Ishikawa (cell line): ENCODE measurements at regions not wholly inside any gene's neighbourhood (a gene's known extent, or its start where the extent isn't known, plus 50 kb on each side); places are given as distances from the start of the nearest gene placed in this dataset.

Experiments
- CEBPB ChIP-seq: IDR thresholded peaks from 2 replicates; pipeline ENCODE4 v1.6.1; 2012
- CREB1 ChIP-seq: IDR thresholded peaks from 2 replicates; pipeline ENCODE4 v1.6.1; 2012; ENCODE audit warnings: low read depth
- FOXM1 ChIP-seq: IDR thresholded peaks from 2 replicates; pipeline ENCODE4 v1.6.1; 2012; ENCODE audit warnings: low read depth, borderline replicate concordance
- RAD21 ChIP-seq: IDR thresholded peaks from 2 replicates; pipeline ENCODE4 v1.6.1; 2012; ENCODE audit warnings: low read depth
- TEAD4 ChIP-seq: IDR thresholded peaks from 2 replicates; pipeline ENCODE4 v1.6.1; 2012
- TF ChIP-seq, protein P1 (sequence below): IDR thresholded peaks from 2 replicates; pipeline ENCODE4 v1.6.1; 2012; ENCODE audit warnings: low read depth, mild to moderate bottlenecking
- TF ChIP-seq, protein P2 (sequence below): IDR thresholded peaks from 2 replicates; pipeline ENCODE4 v1.6.1; 2012
- TF ChIP-seq, protein P3 (sequence below): IDR thresholded peaks from 2 replicates; pipeline ENCODE4 v1.6.1; 2012

DNA sequence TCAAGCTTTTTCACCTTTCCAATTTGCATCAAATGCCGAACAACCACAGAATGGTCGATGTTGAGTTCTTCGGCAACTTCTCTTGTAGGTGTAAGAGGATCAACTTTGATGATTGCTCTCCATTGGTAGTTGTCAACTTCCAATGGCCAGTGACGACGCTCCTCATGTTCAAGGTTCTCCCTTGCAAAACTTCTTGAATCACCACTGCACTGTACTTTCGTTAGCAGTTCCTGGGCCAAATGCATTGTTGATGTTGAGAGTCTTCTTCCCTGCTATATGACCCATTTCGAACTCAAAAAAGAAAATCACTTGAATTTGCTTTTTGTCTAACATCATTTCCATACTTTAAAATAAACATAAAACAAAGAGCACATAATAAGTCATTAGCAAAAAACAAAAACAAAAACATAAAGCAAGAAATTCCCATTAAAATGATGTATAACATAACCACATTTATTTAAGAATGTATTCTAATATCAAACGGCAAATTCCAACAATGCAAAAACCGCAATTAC is 71.2 kb upstream of the AP4E1 start:
- TF ChIP-seq, protein P1, sequence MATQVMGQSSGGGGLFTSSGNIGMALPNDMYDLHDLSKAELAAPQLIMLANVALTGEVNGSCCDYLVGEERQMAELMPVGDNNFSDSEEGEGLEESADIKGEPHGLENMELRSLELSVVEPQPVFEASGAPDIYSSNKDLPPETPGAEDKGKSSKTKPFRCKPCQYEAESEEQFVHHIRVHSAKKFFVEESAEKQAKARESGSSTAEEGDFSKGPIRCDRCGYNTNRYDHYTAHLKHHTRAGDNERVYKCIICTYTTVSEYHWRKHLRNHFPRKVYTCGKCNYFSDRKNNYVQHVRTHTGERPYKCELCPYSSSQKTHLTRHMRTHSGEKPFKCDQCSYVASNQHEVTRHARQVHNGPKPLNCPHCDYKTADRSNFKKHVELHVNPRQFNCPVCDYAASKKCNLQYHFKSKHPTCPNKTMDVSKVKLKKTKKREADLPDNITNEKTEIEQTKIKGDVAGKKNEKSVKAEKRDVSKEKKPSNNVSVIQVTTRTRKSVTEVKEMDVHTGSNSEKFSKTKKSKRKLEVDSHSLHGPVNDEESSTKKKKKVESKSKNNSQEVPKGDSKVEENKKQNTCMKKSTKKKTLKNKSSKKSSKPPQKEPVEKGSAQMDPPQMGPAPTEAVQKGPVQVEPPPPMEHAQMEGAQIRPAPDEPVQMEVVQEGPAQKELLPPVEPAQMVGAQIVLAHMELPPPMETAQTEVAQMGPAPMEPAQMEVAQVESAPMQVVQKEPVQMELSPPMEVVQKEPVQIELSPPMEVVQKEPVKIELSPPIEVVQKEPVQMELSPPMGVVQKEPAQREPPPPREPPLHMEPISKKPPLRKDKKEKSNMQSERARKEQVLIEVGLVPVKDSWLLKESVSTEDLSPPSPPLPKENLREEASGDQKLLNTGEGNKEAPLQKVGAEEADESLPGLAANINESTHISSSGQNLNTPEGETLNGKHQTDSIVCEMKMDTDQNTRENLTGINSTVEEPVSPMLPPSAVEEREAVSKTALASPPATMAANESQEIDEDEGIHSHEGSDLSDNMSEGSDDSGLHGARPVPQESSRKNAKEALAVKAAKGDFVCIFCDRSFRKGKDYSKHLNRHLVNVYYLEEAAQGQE = no peak
- TF ChIP-seq CREB1 (no peak), RAD21 (no peak), CEBPB (no peak), FOXM1 (no peak), TEAD4 (no peak)
- TF ChIP-seq, protein P2, sequence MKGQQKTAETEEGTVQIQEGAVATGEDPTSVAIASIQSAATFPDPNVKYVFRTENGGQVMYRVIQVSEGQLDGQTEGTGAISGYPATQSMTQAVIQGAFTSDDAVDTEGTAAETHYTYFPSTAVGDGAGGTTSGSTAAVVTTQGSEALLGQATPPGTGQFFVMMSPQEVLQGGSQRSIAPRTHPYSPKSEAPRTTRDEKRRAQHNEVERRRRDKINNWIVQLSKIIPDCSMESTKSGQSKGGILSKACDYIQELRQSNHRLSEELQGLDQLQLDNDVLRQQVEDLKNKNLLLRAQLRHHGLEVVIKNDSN = no peak
- TF ChIP-seq, protein P3, sequence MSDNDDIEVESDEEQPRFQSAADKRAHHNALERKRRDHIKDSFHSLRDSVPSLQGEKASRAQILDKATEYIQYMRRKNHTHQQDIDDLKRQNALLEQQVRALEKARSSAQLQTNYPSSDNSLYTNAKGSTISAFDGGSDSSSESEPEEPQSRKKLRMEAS = no peak
